Fibroblast of villous mesenchyme (primary cell): ENCODE measurements at regions not wholly inside any gene's neighbourhood (a gene's known extent, or its start where the extent isn't known, plus 50 kb on each side); places are given as distances from the start of the nearest gene placed in this dataset.

Source experiments
- DNase-seq: peaks from one replicate; pipeline ENCODE4 v3.0.0-alpha.2; 2010; ENCODE audit warnings: low read depth
- H3K4me3 ChIP-seq: 2 replicates; pipeline ENCODE4 v1.5.1; 2011; ENCODE audit warnings: low read depth, mild to moderate bottlenecking, low read length
- TF ChIP-seq, protein P1 (sequence below): IDR thresholded peaks from 2 replicates; pipeline ENCODE4 v1.5.1; 2012; ENCODE audit warnings: low read depth, mild to moderate bottlenecking, low read length; ENCODE audit not compliant: insufficient read depth

DNA sequence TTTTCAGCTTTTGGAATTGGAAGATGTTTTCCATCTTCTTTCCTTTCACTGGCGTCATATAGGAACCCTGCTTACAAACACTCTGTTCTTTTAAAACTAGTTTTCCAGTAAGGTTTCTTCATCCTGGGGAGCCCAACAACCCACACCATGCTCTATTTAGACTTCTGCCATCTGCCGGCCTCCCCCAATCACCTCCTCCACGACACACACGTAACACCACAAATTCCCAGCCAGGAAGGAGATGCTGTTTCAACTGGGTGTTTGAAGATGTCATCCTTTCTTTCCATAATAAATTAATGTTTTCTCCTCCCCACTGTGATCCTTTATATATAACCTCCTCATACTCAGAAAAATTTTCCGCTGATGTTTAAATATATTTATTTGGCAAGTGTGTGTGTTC is 231.4 kb upstream of the DDHD1 start:
- DNase-seq: no peak
- TF ChIP-seq, protein P1, sequence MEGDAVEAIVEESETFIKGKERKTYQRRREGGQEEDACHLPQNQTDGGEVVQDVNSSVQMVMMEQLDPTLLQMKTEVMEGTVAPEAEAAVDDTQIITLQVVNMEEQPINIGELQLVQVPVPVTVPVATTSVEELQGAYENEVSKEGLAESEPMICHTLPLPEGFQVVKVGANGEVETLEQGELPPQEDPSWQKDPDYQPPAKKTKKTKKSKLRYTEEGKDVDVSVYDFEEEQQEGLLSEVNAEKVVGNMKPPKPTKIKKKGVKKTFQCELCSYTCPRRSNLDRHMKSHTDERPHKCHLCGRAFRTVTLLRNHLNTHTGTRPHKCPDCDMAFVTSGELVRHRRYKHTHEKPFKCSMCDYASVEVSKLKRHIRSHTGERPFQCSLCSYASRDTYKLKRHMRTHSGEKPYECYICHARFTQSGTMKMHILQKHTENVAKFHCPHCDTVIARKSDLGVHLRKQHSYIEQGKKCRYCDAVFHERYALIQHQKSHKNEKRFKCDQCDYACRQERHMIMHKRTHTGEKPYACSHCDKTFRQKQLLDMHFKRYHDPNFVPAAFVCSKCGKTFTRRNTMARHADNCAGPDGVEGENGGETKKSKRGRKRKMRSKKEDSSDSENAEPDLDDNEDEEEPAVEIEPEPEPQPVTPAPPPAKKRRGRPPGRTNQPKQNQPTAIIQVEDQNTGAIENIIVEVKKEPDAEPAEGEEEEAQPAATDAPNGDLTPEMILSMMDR: no peak
- no peak overlapping the region for H3K4me3 ChIP-seq

DNA sequence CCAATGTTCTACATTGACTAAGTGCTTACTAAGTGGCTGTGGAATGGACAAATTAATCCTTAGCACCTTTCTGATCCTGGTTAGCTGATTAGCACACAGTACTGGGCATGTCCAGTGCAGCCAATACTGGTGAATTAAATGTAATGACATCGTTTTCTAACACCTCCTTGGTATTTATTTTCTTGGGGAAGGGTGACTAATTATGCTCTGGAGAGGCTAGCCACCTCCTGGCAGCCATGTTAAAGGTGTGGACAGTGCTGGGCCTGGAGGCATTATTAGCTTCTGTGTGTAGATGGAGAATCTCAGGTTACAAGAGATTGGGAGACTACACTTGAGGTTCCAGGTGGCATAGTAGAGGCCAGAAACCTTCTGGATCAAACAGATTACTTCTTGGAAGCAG is 230.9 kb upstream of the DDHD1 start:
- TF ChIP-seq, protein P1: no peak
- no peak for DNase-seq
- H3K4me3 ChIP-seq: no peak overlapping the region

DNA sequence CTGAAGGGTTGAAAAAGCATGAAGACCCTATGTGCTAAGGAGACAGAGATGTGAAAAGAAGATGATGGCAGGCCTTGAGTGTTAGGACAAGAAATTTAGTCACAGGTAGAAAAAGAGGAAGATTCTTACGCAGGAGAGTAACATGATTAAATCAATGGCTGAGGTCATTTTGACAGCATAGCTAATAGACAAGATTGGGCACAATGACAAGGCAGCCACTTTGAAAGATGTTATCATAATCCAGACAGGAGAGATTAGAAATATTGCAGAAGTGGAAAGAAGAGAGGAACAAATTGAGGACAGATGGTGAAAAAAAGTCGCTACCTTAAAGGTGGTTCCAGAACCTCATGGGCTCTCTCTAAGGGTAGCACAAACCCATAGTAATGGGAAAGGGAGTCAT is 228.8 kb upstream of the DDHD1 start:
- no peak overlapping the region for H3K4me3 ChIP-seq
- TF ChIP-seq, protein P1: no peak
- DNase-seq: no peak

DNA sequence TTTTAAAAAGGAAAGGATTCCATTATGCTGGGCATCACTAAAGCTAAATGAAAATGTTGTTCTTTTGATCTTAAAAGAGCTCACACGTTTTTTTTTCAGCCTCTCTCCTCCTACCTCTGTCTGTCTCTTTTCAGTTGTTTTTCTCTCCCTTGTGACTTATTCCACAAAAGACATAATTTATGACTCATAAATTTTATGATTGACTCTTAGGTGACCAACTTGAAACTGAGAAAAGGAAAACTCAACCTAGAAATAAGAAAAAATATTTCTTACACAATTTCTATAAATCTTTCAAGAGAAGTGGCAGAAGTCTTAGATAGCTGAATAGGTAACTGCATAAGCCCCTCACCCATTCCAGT is 227.7 kb upstream of the DDHD1 start:
- no peak overlapping the region for H3K4me3 ChIP-seq
- TF ChIP-seq, protein P1: no peak
- DNase-seq: no peak

DNA sequence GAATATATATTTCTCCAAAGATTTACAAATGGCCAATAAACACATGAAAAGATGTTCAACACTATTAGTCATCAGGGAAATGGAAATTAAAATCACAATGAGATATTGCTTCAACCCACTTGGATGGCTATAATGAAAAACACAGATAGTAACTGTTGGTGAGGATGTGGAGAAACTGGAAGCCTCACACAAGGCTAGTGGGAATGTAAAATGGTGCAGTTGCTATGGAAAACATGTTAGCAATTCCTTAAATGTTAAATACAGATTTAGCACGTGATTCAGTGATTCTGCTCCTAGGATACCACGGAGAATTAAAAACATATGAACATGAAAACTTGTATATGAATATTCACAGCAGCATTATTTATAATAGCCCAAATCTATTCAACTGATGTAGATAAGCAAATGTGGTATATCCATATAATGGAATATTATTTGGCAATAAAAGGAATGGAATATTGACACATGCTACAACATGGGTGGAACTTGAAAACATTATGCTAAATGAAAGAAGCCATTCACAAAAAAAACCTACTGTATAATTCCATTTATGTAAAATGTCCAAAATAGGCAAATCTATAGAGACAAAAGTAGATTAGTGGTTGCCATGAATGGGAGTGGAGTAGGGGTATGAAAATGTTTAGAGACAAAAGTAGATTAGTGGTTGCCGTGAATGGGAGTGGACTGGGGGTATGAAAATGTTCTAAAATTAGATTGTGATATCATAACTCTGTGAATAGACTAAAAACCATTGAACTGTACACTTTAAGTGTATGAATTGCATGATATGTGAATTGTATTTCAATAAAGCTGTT is 227.1 kb upstream of the DDHD1 start:
- TF ChIP-seq, protein P1: no peak
- H3K4me3 ChIP-seq: no peak overlapping the region
- DNase-seq: no peak

DNA sequence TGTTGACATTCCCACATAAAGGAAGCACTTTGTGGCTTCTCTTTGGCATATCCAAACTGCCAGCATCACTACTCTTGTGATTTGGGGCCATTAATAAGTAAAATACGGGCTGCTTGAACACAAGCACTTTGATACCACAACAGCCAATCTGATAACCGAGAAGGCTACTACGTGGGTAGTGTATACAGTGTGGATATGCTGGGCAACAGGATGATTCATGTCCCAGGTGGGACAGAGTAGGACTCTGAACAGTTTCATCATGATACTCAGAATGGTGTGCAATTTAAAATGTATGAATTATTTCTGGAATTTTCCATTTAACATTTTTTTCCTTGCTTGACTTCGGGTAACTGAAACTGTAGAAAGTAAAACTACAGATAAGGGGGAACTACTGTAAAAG is 225.0 kb upstream of the DDHD1 start:
- DNase-seq: no peak
- TF ChIP-seq, protein P1: no peak

DNA sequence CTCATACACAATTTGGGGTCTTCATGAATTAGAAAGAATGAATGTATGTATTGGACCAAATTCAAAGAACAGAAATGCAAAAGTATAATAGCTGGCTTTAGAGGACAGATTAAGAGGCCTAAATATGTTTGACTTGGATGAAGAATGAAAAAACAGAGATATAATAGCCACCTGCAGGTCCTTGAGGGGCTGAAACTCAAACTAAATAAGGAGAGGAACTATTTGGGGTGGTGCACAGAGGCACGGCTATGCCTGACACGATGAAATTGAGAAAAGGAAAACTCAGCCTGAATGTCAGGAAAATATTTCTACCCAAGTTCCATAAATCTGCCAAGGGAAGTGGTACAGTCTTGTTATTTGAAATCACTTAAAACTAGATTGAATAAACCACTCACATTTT is 222.9 kb upstream of the DDHD1 start:
- no peak overlapping the region for H3K4me3 ChIP-seq
- no peak for DNase-seq
- TF ChIP-seq, protein P1: no peak

More for the DNA sequence above, 225.0 kb upstream of the DDHD1 start:
- H3K4me3 ChIP-seq: no peak overlapping the region
